HepG2 (cell line): ENCODE measurements at regions not wholly inside any gene's neighbourhood (a gene's known extent, or its start where the extent isn't known, plus 50 kb on each side); places are given as distances from the start of the nearest gene placed in this dataset.

ENCODE experiments used
- ATAC-seq: fragments of 200-7000 bp; cut with Tn5 transposase; 3 replicates; pipeline ENCODE4 v1.9.1; 2020; ENCODE audit warnings: mild to moderate bottlenecking, moderate library complexity
- BruUV-seq: library from RNA; stranded (reverse); fragments of 400-500 nt; replicated peaks from 2 replicates; lab custom pipeline; 2021; lab: Mats Ljungman, UMichigan
- CTCF ChIA-PET: fragments of 300-600 bp; formaldehyde crosslinking; extraction: SDS; loops from one replicate; lab custom pipeline; 2021; ENCODE audit warnings: low total read pairs, inconsistent platforms, low intra/inter-chr PET ratio; lab: Yijun Ruan, JAX
- POLR2A ChIA-PET: fragments of 350-600 bp; sonication (Branson Sonifier 250); formaldehyde crosslinking; loops from one replicate; lab custom pipeline; 2020; ENCODE audit warnings: antibody characterized with exemption, inconsistent platforms; lab: Yijun Ruan, JAX
- DNase-seq: peaks from one replicate; pipeline ENCODE4 v3.0.0-alpha.2; 2015; ENCODE audit warnings: low spot score
- FAIRE-seq: peaks from 3 replicates; lab custom pipeline; 2011; peaks lifted over from hg19 to GRCh38; lab: Jason Lieb, UNC
- H2AFZ ChIP-seq: one replicate; pipeline ENCODE4 v1.6.1; 2011; ENCODE audit warnings: low read length, inconsistent platforms
- H3K27ac ChIP-seq: fragments of 300-600 bp; 3 replicates; pipeline ENCODE4 v1.8.0; 2011; ENCODE audit warnings: mixed run types, mild to moderate bottlenecking, mixed read lengths, low read length, inconsistent platforms; ENCODE audit not compliant: insufficient read depth; ENCODE audit errors: extremely low read length
- H3K27me3 ChIP-seq, 2 experiments: fragments of 200-600 bp in 1 of 2; 2 replicates in 1 of 2; 3 replicates in 1 of 2; pipeline versions ENCODE4 v1.6.0 to v1.8.0; 2011; ENCODE audit warnings: low read length in 2 of 2, mild to moderate bottlenecking in 2 of 2, moderate library complexity in 2 of 2, inconsistent platforms in 1 of 2; ENCODE audit not compliant: insufficient read depth in 2 of 2, control insufficient read depth in 1 of 2
- H3K36me3 ChIP-seq, 2 experiments: fragments of 200-600 bp in 1 of 2; replicated peaks in 1 of 2; 2 replicates in 1 of 2; 3 replicates in 1 of 2; pipeline versions ENCODE4 v1.5.1 to v1.8.0; 2011; ENCODE audit warnings: low read length in 2 of 2, inconsistent platforms in 1 of 2; ENCODE audit not compliant: insufficient read depth in 2 of 2, control insufficient read depth in 1 of 2
- H3K4me1 ChIP-seq: 2 replicates; pipeline ENCODE4 v1.5.1; 2012; ENCODE audit warnings: low read length, inconsistent platforms; ENCODE audit not compliant: insufficient read depth
- H3K4me2 ChIP-seq: 2 replicates; pipeline ENCODE4 v1.6.0; 2011; ENCODE audit warnings: low read depth, low read length, inconsistent platforms
- H3K4me3 ChIP-seq, 3 experiments: fragments of 200-600 bp in 1 of 3; sonication (generic), shearing (Covaris generic) in 1 of 3; replicated peaks in 1 of 3; 2 replicates each; pipeline ENCODE4 v1.5.1; 2011 to 2016; ENCODE audit warnings: low read length in 3 of 3, inconsistent platforms in 2 of 3, low read depth in 2 of 3, mild to moderate bottlenecking in 2 of 3, control low read depth in 1 of 3, mixed read lengths in 1 of 3; ENCODE audit not compliant: insufficient read depth in 1 of 3
- H3K79me2 ChIP-seq: one replicate; pipeline ENCODE4 v1.6.1; 2011; ENCODE audit warnings: low read length, inconsistent platforms; ENCODE audit not compliant: insufficient read depth
- H3K9ac ChIP-seq: 2 replicates; pipeline ENCODE4 v1.6.0; 2011; ENCODE audit warnings: mild to moderate bottlenecking, low read depth, low read length, inconsistent platforms; ENCODE audit not compliant: insufficient read depth
- H3K9me3 ChIP-seq: 2 replicates; pipeline ENCODE4 v1.5.1; 2012; ENCODE audit warnings: mild to moderate bottlenecking, low read length
- H4K20me1 ChIP-seq: 2 replicates; pipeline ENCODE4 v1.6.0; 2011; ENCODE audit warnings: inconsistent platforms, mild to moderate bottlenecking, low read length, moderate library complexity; ENCODE audit not compliant: insufficient read depth
- ATF5 ChIP-seq: sonication (generic); formaldehyde crosslinking; IDR thresholded peaks from 2 replicates; pipeline ENCODE4 v1.4.0; 2020; ENCODE audit warnings: mild to moderate bottlenecking, low read depth, missing genetic modification reagents
- TEF ChIP-seq: sonication (generic); formaldehyde crosslinking; IDR thresholded peaks from 2 replicates; pipeline ENCODE4 v1.5.0; 2020; ENCODE audit warnings: missing genetic modification reagents
- ZBTB34 ChIP-seq: sonication (generic); formaldehyde crosslinking; IDR thresholded peaks from 2 replicates; pipeline ENCODE4 v1.8.0; 2022; ENCODE audit warnings: mild to moderate bottlenecking, missing genetic modification reagents
- ZNF275 ChIP-seq: sonication (generic); formaldehyde crosslinking; IDR thresholded peaks from 2 replicates; pipeline ENCODE4 v1.8.0; 2022; ENCODE audit warnings: missing genetic modification reagents, mild to moderate bottlenecking, inconsistent platforms, borderline replicate concordance
- ZNF451 ChIP-seq: sonication (generic); formaldehyde crosslinking; IDR thresholded peaks from 2 replicates; pipeline ENCODE4 v1.5.0; 2020; ENCODE audit warnings: mild to moderate bottlenecking, missing genetic modification reagents
- ZNF460 ChIP-seq: sonication (generic); formaldehyde crosslinking; IDR thresholded peaks from 2 replicates; pipeline ENCODE4 v1.5.1; 2020; ENCODE audit warnings: missing genetic modification reagents, mild to moderate bottlenecking, borderline replicate concordance
- ZNF780A ChIP-seq: sonication (generic); formaldehyde crosslinking; IDR thresholded peaks from 2 replicates; pipeline ENCODE4 v1.8.0; 2022; ENCODE audit warnings: mild to moderate bottlenecking, missing genetic modification reagents, moderate library complexity
- ZSCAN31 ChIP-seq: sonication (generic); formaldehyde crosslinking; IDR thresholded peaks from 2 replicates; pipeline ENCODE4 v1.5.0; 2020; ENCODE audit warnings: low read depth, mild to moderate bottlenecking, missing genetic modification reagents
- WGBS: methylation state at CpG from one replicate; pipeline ENCODE4 v1.1.6; 2017; ENCODE audit warnings: low lambda C conversion rate; 5-methylcytosine and 5-hydroxymethylcytosine counted together
- in situ Hi-C: cut with HindIII; loops from 2 replicates; pipeline ENCODE4 v1.10.0; 2017; ENCODE audit warnings: low pct_unique_long_range_greater_than_20kb; ENCODE audit not compliant: extremely low pct_ligation_motif_present
- intact Hi-C: fragments of 100-400 bp; cut with micrococcal nuclease; formaldehyde crosslinking; loops from one replicate; pipeline ENCODE4 v1.10.0; 2022; ENCODE audit not compliant: unreplicated experiment

GRCh38 chr1:4140821-4141220, 240.7 kb upstream of the C1orf174 start:
- ChIA-PET CTCF (no interaction called here), POLR2A (no interaction called here)
- in situ Hi-C loops = no loop called here
- H3K27me3 ChIP-seq = peaks cover 3 to 10% of the 10 kb centered on the region in 2 experiments; a peak in 3 of 5 replicates
- BruUV-seq = no TSS peak
- intact Hi-C loops = no loop called here
- no peaks in the 10 kb centered on the region for H3K36me3 ChIP-seq
- ATAC-seq = no peak
- no peaks in the 10 kb centered on the region for H4K20me1 ChIP-seq
- H3K4me3 ChIP-seq = no peak overlapping the region
- DNase-seq = no peak
- H3K9me3 ChIP-seq = peaks cover 16% of the 10 kb centered on the region
- H3K9ac ChIP-seq = no peak overlapping the region
- no peak overlapping the region for H3K4me2 ChIP-seq
- TF ChIP-seq ZBTB34 (CRISPR knock-in tag) (no peak), ZNF780A (CRISPR knock-in tag) (no peak), ZNF275 (no peak), ZNF460 (CRISPR knock-in tag) (no peak), TEF (CRISPR knock-in tag) (no peak), ATF5 (no peak), ZNF451 (CRISPR knock-in tag) (no peak), ZSCAN31 (CRISPR knock-in tag) (no peak)
- no peak overlapping the region for H3K27ac ChIP-seq
- 0% methylated on average over 1 of the region's 9 CpGs for WGBS
- no peaks in the 10 kb centered on the region for H3K79me2 ChIP-seq
- H3K4me1 ChIP-seq = no peaks in the 10 kb centered on the region
- H2AFZ ChIP-seq = no peak overlapping the region
- no peak for FAIRE-seq
